HCT116 (cell line): ENCODE measurements at regions not wholly inside any gene's neighbourhood (a gene's known extent, or its start where the extent isn't known, plus 50 kb on each side); places are given as distances from the start of the nearest gene placed in this dataset.

Experiments
- ATAC-seq: fragments of 200-7000 bp; cut with Tn5 transposase; 2 replicates; pipeline ENCODE4 v1.9.1; 2020; ENCODE audit warnings: mild to moderate bottlenecking, moderate library complexity
- BruUV-seq: library from RNA; stranded (reverse); fragments of 400-500 nt; replicated peaks from 2 replicates; lab custom pipeline; 2021; lab: Mats Ljungman, UMichigan
- CTCF ChIA-PET: fragments of 300-600 bp; sonication (Branson Sonifier 250); formaldehyde crosslinking; loops from one replicate; lab custom pipeline; 2021; ENCODE audit warnings: antibody characterized with exemption; lab: Charles Lee
- POLR2A ChIA-PET: fragments of 300-600, 350-600 bp; sonication (Branson Sonifier 250); formaldehyde crosslinking; loops from one replicate; lab custom pipeline; 2021; ENCODE audit warnings: antibody characterized with exemption; lab: Charles Lee
- RAD21 ChIA-PET, 2 experiments: fragments of 300-600 bp; sonication (Branson Sonifier 250); formaldehyde crosslinking; loops; one replicate each; lab custom pipeline; 2023; ENCODE audit warnings: low total read pairs in 2 of 2; ENCODE audit not compliant: uncharacterized antibody in 2 of 2, unreplicated experiment in 2 of 2, low non-redundant PET in 1 of 2; lab: Charles Lee
- DNase-seq: peaks from one replicate; pipeline ENCODE4 v3.0.0-alpha.2; 2010; ENCODE audit warnings: low read depth, low spot score
- H2AFZ ChIP-seq: fragments of 200-600 bp; shearing (Covaris generic), sonication (generic); 2 replicates; pipeline ENCODE4 v1.6.1; 2017; ENCODE audit warnings: low read depth, mixed run types, mixed read lengths, antibody characterized with exemption, low read length; ENCODE audit not compliant: poor library complexity, severe bottlenecking
- H3K27ac ChIP-seq: 2 replicates; pipeline ENCODE4 v1.5.1; 2012; ENCODE audit warnings: low read depth, low read length
- H3K27me3 ChIP-seq: fragments of 200-600 bp; sonication (generic); 2 replicates; pipeline ENCODE4 v1.6.1; 2016; ENCODE audit warnings: mixed run types, low read length, mixed read lengths; ENCODE audit not compliant: insufficient read depth
- H3K36me3 ChIP-seq, 2 experiments: fragments of 200-500 bp in 1 of 2; fragments of 200-600 bp in 1 of 2; sonication (Bioruptor generic) in 1 of 2; sonication (generic) in 1 of 2; 2 replicates each; pipeline versions ENCODE4 v1.5.1 to v1.6.1; 2014 to 2016; ENCODE audit warnings: low read length in 2 of 2, inconsistent platforms in 1 of 2, mixed read lengths in 1 of 2, mixed run types in 1 of 2; ENCODE audit not compliant: insufficient read depth in 2 of 2, control insufficient read depth in 1 of 2
- H3K4me1 ChIP-seq, 2 experiments: fragments of 200-600 bp in 1 of 2; sonication (generic) in 1 of 2; 2 replicates each; pipeline versions ENCODE4 v1.5.1 to v1.6.1; 2012 to 2017; ENCODE audit warnings: low read length in 2 of 2, inconsistent platforms in 1 of 2, mild to moderate bottlenecking in 1 of 2, mixed read lengths in 1 of 2, mixed run types in 1 of 2, moderate library complexity in 1 of 2; ENCODE audit not compliant: insufficient read depth in 2 of 2, control insufficient read depth in 1 of 2
- H3K4me2 ChIP-seq: fragments of 200-600 bp; sonication (generic); 2 replicates; pipeline ENCODE4 v1.6.1; 2017; ENCODE audit warnings: mixed run types, low read length, mixed read lengths
- H3K4me3 ChIP-seq, 2 experiments: fragments of 200-600 bp in 1 of 2; sonication (generic) in 1 of 2; replicated peaks in 1 of 2; 2 replicates each; pipeline ENCODE4 v1.5.1; 2011 to 2016; ENCODE audit warnings: low read length in 2 of 2, control low read depth in 1 of 2, low read depth in 1 of 2, mild to moderate bottlenecking in 1 of 2, mixed read lengths in 1 of 2, mixed run types in 1 of 2
- H3K79me2 ChIP-seq: fragments of 200-600 bp; sonication (generic); 2 replicates; pipeline ENCODE4 v1.6.1; 2017; ENCODE audit warnings: mild to moderate bottlenecking, mixed run types, low read length, moderate library complexity, mixed read lengths; ENCODE audit not compliant: insufficient read depth
- H3K9ac ChIP-seq: fragments of 200-600 bp; sonication (generic); 2 replicates; pipeline ENCODE4 v1.6.1; 2016; ENCODE audit warnings: low read length, mixed read lengths
- H3K9me2 ChIP-seq: fragments of 200-600 bp; sonication (generic), shearing (Covaris generic); 2 replicates; pipeline ENCODE4 v1.6.1; 2017; ENCODE audit warnings: mixed run types, mild to moderate bottlenecking, moderate library complexity; ENCODE audit not compliant: insufficient read depth
- H3K9me3 ChIP-seq, 2 experiments: fragments of 200-500 bp in 1 of 2; fragments of 200-600 bp in 1 of 2; sonication (Bioruptor generic) in 1 of 2; sonication (generic) in 1 of 2; 2 replicates each; pipeline ENCODE4 v1.6.1; 2014 to 2017; ENCODE audit warnings: low read length in 2 of 2, mixed read lengths in 2 of 2, inconsistent platforms in 1 of 2, low read depth in 1 of 2, mild to moderate bottlenecking in 1 of 2, mixed run types in 1 of 2, moderate library complexity in 1 of 2; ENCODE audit not compliant: control insufficient read depth in 1 of 2, insufficient read depth in 1 of 2
- H4K20me1 ChIP-seq: fragments of 200-600 bp; sonication (generic), shearing (Covaris generic); 2 replicates; pipeline ENCODE4 v1.6.1; 2017; ENCODE audit warnings: mixed run types, mild to moderate bottlenecking, moderate library complexity; ENCODE audit not compliant: insufficient read depth
- EGR1 ChIP-seq: IDR thresholded peaks from 2 replicates; pipeline ENCODE4 v1.6.1; 2012; ENCODE audit warnings: low read depth
- EZH2 ChIP-seq: fragments of 200-600 bp; sonication (generic); IDR thresholded peaks from 2 replicates; pipeline ENCODE4 v1.6.1; 2017; ENCODE audit warnings: antibody characterized with exemption, mixed run types
- EZH2phosphoT487 ChIP-seq: fragments of 200-600 bp; IDR thresholded peaks from 2 replicates; pipeline ENCODE4 v1.6.1; 2018; ENCODE audit warnings: antibody characterized with exemption, borderline replicate concordance
- JUND ChIP-seq: IDR thresholded peaks from 2 replicates; pipeline ENCODE4 v1.6.1; 2012
- POLR2AphosphoS5 ChIP-seq: IDR thresholded peaks from 2 replicates; pipeline ENCODE4 v1.6.1; 2011; ENCODE audit warnings: mild to moderate bottlenecking, low read depth, low read length, moderate library complexity
- SP1 ChIP-seq: IDR thresholded peaks from 2 replicates; pipeline ENCODE4 v1.6.1; 2012; ENCODE audit warnings: low read depth
- SRF ChIP-seq: IDR thresholded peaks from 2 replicates; pipeline ENCODE4 v1.6.1; 2012; ENCODE audit warnings: low read depth
- TCF7L2 ChIP-seq: IDR thresholded peaks from 2 replicates; pipeline ENCODE4 v1.7.0; 2011; ENCODE audit warnings: borderline replicate concordance, inconsistent platforms; ENCODE audit not compliant: insufficient read depth, insufficient read length; ENCODE audit errors: extremely low read depth
- intact Hi-C: fragments of 100-400 bp; cut with micrococcal nuclease; formaldehyde crosslinking; loops from 2 replicates; pipeline ENCODE4 v1.10.0; 2022
- TF ChIP-seq, protein P1 (sequence below): IDR thresholded peaks from 2 replicates; pipeline ENCODE4 v1.6.1; 2012; ENCODE audit warnings: low read depth
- TF ChIP-seq, protein P2 (sequence below): IDR thresholded peaks from 2 replicates; pipeline ENCODE4 v1.6.1; 2012

DNA sequence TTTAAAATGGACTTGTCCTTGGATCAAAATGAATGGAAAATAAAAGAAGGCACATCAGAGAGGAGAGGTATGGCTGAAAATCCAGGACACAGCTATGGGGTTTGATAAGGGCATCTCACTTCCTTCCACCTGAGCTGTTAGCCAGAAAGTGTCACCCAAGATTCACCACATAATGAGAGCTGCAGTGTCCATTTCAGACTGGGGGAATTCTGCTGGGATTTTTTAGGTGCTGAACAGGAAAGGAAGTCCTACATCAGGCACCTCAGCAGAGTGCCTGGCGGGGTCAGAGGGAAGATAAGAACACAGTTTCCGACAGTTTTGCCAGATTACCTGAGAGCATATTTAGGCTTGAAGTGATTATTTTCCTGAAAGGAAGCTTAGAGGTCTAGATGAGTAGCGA is 187.6 kb upstream of the HNMT start:
- RAD21 ChIA-PET, result no interaction called here
- DNase-seq (no peak), ATAC-seq (no peak)
- BruUV-seq, result no TSS peak
- Histone ChIP-seq H3K4me2 (no peak overlapping the region), H3K79me2 (no peaks in the 10 kb centered on the region), H3K9me2 (no peaks in the 10 kb centered on the region), H3K36me3 (no peaks in the 10 kb centered on the region), H3K27ac (no peak overlapping the region), H3K4me1 (no peaks in the 10 kb centered on the region), H3K9me3 (no peaks in the 10 kb centered on the region), H3K9ac (no peak overlapping the region), H3K27me3 (no peaks in the 10 kb centered on the region), H3K4me3 (no peak overlapping the region), H4K20me1 (no peaks in the 10 kb centered on the region), H2AFZ (no peak overlapping the region)
- intact Hi-C loops, result no loop called here
- CTCF ChIA-PET, result no interaction called here
- TF ChIP-seq SRF, result no peak
- no peak for TF ChIP-seq SP1
- TF ChIP-seq EZH2phosphoT487, result no peak
- TF ChIP-seq POLR2AphosphoS5, result no peak
- TF ChIP-seq EZH2, result no peak
- TF ChIP-seq EGR1, result no peak
- no peak for TF ChIP-seq JUND
- TF ChIP-seq, protein P1, sequence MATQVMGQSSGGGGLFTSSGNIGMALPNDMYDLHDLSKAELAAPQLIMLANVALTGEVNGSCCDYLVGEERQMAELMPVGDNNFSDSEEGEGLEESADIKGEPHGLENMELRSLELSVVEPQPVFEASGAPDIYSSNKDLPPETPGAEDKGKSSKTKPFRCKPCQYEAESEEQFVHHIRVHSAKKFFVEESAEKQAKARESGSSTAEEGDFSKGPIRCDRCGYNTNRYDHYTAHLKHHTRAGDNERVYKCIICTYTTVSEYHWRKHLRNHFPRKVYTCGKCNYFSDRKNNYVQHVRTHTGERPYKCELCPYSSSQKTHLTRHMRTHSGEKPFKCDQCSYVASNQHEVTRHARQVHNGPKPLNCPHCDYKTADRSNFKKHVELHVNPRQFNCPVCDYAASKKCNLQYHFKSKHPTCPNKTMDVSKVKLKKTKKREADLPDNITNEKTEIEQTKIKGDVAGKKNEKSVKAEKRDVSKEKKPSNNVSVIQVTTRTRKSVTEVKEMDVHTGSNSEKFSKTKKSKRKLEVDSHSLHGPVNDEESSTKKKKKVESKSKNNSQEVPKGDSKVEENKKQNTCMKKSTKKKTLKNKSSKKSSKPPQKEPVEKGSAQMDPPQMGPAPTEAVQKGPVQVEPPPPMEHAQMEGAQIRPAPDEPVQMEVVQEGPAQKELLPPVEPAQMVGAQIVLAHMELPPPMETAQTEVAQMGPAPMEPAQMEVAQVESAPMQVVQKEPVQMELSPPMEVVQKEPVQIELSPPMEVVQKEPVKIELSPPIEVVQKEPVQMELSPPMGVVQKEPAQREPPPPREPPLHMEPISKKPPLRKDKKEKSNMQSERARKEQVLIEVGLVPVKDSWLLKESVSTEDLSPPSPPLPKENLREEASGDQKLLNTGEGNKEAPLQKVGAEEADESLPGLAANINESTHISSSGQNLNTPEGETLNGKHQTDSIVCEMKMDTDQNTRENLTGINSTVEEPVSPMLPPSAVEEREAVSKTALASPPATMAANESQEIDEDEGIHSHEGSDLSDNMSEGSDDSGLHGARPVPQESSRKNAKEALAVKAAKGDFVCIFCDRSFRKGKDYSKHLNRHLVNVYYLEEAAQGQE, result no peak
- TF ChIP-seq, protein P2, sequence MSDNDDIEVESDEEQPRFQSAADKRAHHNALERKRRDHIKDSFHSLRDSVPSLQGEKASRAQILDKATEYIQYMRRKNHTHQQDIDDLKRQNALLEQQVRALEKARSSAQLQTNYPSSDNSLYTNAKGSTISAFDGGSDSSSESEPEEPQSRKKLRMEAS, result no peak
- TF ChIP-seq TCF7L2, result no peak
- POLR2A ChIA-PET, result no interaction called here
